HepG2 (cell line): ENCODE measurements at regions not wholly inside any gene's neighbourhood (a gene's known extent, or its start where the extent isn't known, plus 50 kb on each side); places are given as distances from the start of the nearest gene placed in this dataset.

Experiments
- ATAC-seq: fragments of 200-7000 bp; cut with Tn5 transposase; 3 replicates; pipeline ENCODE4 v1.9.1; 2020; ENCODE audit warnings: mild to moderate bottlenecking, moderate library complexity
- BruUV-seq: library from RNA; stranded (reverse); fragments of 400-500 nt; replicated peaks from 2 replicates; lab custom pipeline; 2021; lab: Mats Ljungman, UMichigan
- CTCF ChIA-PET: fragments of 300-600 bp; formaldehyde crosslinking; extraction: SDS; loops from one replicate; lab custom pipeline; 2021; ENCODE audit warnings: low total read pairs, inconsistent platforms, low intra/inter-chr PET ratio; lab: Yijun Ruan, JAX
- POLR2A ChIA-PET: fragments of 350-600 bp; sonication (Branson Sonifier 250); formaldehyde crosslinking; loops from one replicate; lab custom pipeline; 2020; ENCODE audit warnings: antibody characterized with exemption, inconsistent platforms; lab: Yijun Ruan, JAX
- DNase-seq: peaks from one replicate; pipeline ENCODE4 v3.0.0-alpha.2; 2015; ENCODE audit warnings: low spot score
- FAIRE-seq: peaks from 3 replicates; lab custom pipeline; 2011; peaks lifted over from hg19 to GRCh38; lab: Jason Lieb, UNC
- H2AFZ ChIP-seq: one replicate; pipeline ENCODE4 v1.6.1; 2011; ENCODE audit warnings: low read length, inconsistent platforms
- H3K27ac ChIP-seq: fragments of 300-600 bp; 3 replicates; pipeline ENCODE4 v1.8.0; 2011; ENCODE audit warnings: mixed run types, mild to moderate bottlenecking, mixed read lengths, low read length, inconsistent platforms; ENCODE audit not compliant: insufficient read depth; ENCODE audit errors: extremely low read length
- H3K27me3 ChIP-seq, 2 experiments: fragments of 200-600 bp in 1 of 2; 2 replicates in 1 of 2; 3 replicates in 1 of 2; pipeline versions ENCODE4 v1.6.0 to v1.8.0; 2011; ENCODE audit warnings: low read length in 2 of 2, mild to moderate bottlenecking in 2 of 2, moderate library complexity in 2 of 2, inconsistent platforms in 1 of 2; ENCODE audit not compliant: insufficient read depth in 2 of 2, control insufficient read depth in 1 of 2
- H3K36me3 ChIP-seq, 2 experiments: fragments of 200-600 bp in 1 of 2; replicated peaks in 1 of 2; 2 replicates in 1 of 2; 3 replicates in 1 of 2; pipeline versions ENCODE4 v1.5.1 to v1.8.0; 2011; ENCODE audit warnings: low read length in 2 of 2, inconsistent platforms in 1 of 2; ENCODE audit not compliant: insufficient read depth in 2 of 2, control insufficient read depth in 1 of 2
- H3K4me1 ChIP-seq: 2 replicates; pipeline ENCODE4 v1.5.1; 2012; ENCODE audit warnings: low read length, inconsistent platforms; ENCODE audit not compliant: insufficient read depth
- H3K4me2 ChIP-seq: 2 replicates; pipeline ENCODE4 v1.6.0; 2011; ENCODE audit warnings: low read depth, low read length, inconsistent platforms
- H3K4me3 ChIP-seq, 3 experiments: fragments of 200-600 bp in 1 of 3; sonication (generic), shearing (Covaris generic) in 1 of 3; replicated peaks in 1 of 3; 2 replicates each; pipeline ENCODE4 v1.5.1; 2011 to 2016; ENCODE audit warnings: low read length in 3 of 3, inconsistent platforms in 2 of 3, low read depth in 2 of 3, mild to moderate bottlenecking in 2 of 3, control low read depth in 1 of 3, mixed read lengths in 1 of 3; ENCODE audit not compliant: insufficient read depth in 1 of 3
- H3K79me2 ChIP-seq: one replicate; pipeline ENCODE4 v1.6.1; 2011; ENCODE audit warnings: low read length, inconsistent platforms; ENCODE audit not compliant: insufficient read depth
- H3K9ac ChIP-seq: 2 replicates; pipeline ENCODE4 v1.6.0; 2011; ENCODE audit warnings: mild to moderate bottlenecking, low read depth, low read length, inconsistent platforms; ENCODE audit not compliant: insufficient read depth
- H3K9me3 ChIP-seq: 2 replicates; pipeline ENCODE4 v1.5.1; 2012; ENCODE audit warnings: mild to moderate bottlenecking, low read length
- H4K20me1 ChIP-seq: 2 replicates; pipeline ENCODE4 v1.6.0; 2011; ENCODE audit warnings: inconsistent platforms, mild to moderate bottlenecking, low read length, moderate library complexity; ENCODE audit not compliant: insufficient read depth
- AGO2 ChIP-seq: fragments of 200-400 bp; formaldehyde crosslinking; optimal IDR thresholded peaks from 2 replicates; pipeline ENCODE3; 2017; ENCODE audit warnings: mild to moderate bottlenecking, low read depth, low read length, moderate library complexity
- IKZF4 ChIP-seq: sonication (generic); formaldehyde crosslinking; IDR thresholded peaks from 2 replicates; pipeline ENCODE4 v1.5.1; 2020; ENCODE audit warnings: borderline replicate concordance, mild to moderate bottlenecking, low read depth, missing genetic modification reagents; ENCODE audit errors: not compliant biosample characterization
- SAP130 ChIP-seq: IDR thresholded peaks from 2 replicates; pipeline ENCODE4 v1.6.1; 2016; ENCODE audit warnings: low read depth
- SP5 ChIP-seq: IDR thresholded peaks from 2 replicates; pipeline ENCODE4 v1.6.1; 2016; ENCODE audit warnings: low read depth, borderline replicate concordance
- TOPORS ChIP-seq: sonication (generic); formaldehyde crosslinking; IDR thresholded peaks from 2 replicates; pipeline ENCODE4 v1.8.0; 2023; ENCODE audit warnings: mild to moderate bottlenecking, missing genetic modification reagents
- YY1 ChIP-seq: IDR thresholded peaks from 2 replicates; pipeline ENCODE4 v1.6.1; 2011; ENCODE audit warnings: low read length, low read depth, moderate library complexity, mild to moderate bottlenecking; ENCODE audit not compliant: insufficient read depth, insufficient replicate concordance
- ZNF296 ChIP-seq: sonication (generic); formaldehyde crosslinking; conservative IDR thresholded peaks from 2 replicates; pipeline ENCODE4 v1.5.0; 2020; ENCODE audit warnings: mild to moderate bottlenecking, missing genetic modification reagents
- WGBS: methylation state at CpG from one replicate; pipeline ENCODE4 v1.1.6; 2017; ENCODE audit warnings: low lambda C conversion rate; 5-methylcytosine and 5-hydroxymethylcytosine counted together
- in situ Hi-C: cut with HindIII; loops from 2 replicates; pipeline ENCODE4 v1.10.0; 2017; ENCODE audit warnings: low pct_unique_long_range_greater_than_20kb; ENCODE audit not compliant: extremely low pct_ligation_motif_present
- intact Hi-C: fragments of 100-400 bp; cut with micrococcal nuclease; formaldehyde crosslinking; loops from one replicate; pipeline ENCODE4 v1.10.0; 2022; ENCODE audit not compliant: unreplicated experiment
- TF ChIP-seq, protein P1 (sequence below): sonication (generic); formaldehyde crosslinking; IDR thresholded peaks from 2 replicates; pipeline ENCODE4 v1.4.0; 2020; ENCODE audit warnings: missing genetic modification reagents

DNA sequence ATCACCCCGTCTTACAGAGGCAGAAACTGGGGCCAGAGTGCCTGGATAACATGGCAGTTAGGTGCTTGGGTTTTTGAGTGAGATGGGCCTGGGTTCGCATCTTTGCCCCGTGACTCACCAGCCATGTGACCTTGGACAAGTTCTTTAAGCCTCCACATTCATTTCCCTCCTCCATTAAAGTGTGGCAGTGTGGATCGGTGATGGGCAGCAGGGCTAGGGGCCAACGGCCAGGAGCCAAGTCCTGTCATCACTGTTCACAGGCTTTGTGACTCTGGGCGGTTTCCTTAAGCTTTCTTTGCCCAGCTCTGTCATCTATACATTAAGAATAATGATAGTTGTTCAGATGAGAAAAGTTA is 85.5 kb upstream of the PMEPA1 start (continued):
- TF ChIP-seq, protein P1, sequence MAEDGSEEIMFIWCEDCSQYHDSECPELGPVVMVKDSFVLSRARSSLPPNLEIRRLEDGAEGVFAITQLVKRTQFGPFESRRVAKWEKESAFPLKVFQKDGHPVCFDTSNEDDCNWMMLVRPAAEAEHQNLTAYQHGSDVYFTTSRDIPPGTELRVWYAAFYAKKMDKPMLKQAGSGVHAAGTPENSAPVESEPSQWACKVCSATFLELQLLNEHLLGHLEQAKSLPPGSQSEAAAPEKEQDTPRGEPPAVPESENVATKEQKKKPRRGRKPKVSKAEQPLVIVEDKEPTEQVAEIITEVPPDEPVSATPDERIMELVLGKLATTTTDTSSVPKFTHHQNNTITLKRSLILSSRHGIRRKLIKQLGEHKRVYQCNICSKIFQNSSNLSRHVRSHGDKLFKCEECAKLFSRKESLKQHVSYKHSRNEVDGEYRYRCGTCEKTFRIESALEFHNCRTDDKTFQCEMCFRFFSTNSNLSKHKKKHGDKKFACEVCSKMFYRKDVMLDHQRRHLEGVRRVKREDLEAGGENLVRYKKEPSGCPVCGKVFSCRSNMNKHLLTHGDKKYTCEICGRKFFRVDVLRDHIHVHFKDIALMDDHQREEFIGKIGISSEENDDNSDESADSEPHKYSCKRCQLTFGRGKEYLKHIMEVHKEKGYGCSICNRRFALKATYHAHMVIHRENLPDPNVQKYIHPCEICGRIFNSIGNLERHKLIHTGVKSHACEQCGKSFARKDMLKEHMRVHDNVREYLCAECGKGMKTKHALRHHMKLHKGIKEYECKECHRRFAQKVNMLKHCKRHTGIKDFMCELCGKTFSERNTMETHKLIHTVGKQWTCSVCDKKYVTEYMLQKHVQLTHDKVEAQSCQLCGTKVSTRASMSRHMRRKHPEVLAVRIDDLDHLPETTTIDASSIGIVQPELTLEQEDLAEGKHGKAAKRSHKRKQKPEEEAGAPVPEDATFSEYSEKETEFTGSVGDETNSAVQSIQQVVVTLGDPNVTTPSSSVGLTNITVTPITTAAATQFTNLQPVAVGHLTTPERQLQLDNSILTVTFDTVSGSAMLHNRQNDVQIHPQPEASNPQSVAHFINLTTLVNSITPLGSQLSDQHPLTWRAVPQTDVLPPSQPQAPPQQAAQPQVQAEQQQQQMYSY (CRISPR knock-in tag), result no peak
- TF ChIP-seq SAP130 (no peak), YY1 (no peak), AGO2 (no peak)

DNA sequence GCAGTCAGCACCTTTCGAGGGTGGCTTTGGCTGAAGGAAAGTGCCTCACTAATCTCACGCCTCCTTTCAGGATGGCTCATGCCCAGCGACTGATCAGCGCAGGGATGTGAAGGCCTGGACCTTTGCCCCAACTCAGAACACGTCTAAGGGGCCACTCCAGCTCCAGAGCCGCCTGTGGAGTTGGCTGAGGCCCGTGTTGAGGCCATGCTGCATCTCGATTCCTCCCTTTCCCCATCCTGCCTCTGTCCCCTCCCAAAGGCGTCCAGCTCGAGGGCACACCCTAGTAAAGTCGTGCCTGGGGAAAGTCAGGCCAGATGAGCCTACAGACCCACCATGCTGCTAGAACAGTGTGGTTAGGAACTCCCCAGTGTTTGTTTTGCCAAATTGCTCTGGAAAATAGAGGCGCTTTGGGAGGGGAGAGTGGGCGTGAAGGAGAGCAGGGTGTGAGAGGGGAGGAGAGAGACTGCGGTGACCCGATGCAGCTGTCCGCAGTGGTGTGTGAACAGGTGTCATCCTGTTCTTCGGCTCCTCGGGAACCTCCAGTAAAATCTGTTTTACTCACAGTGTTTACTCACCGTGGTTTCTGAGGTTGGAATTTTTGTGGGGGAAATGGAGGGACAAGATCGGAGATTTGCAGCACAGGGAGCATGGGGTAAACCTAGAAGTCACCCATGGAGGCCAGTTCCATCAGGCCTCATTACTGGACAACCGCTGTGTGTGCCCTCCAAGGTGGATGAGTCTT is 85.0 kb upstream of the PMEPA1 start:
- ATAC-seq (peak; percentile 20; the same call in 2 of the 3 replicates), FAIRE-seq (no peak), DNase-seq (no peak)
- Histone ChIP-seq H3K4me2 (no peak overlapping the region), H3K27me3 (peaks cover 5 to 58% of the 10 kb centered on the region in 2 experiments), H3K9me3 (no peaks in the 10 kb centered on the region), H3K9ac (no peak overlapping the region), H3K4me3 (no peak overlapping the region), H3K4me1 (peaks cover 8% of the 10 kb centered on the region; the same call in 1 of the 2 replicates), H2AFZ (no peak overlapping the region), H4K20me1 (no peaks in the 10 kb centered on the region), H3K36me3 (no peaks in the 10 kb centered on the region), H3K27ac (no peak overlapping the region), H3K79me2 (no peaks in the 10 kb centered on the region)
- ChIA-PET CTCF (no interaction called here), POLR2A (no interaction called here)
- in situ Hi-C loops, result no loop called here
- BruUV-seq, result no TSS peak
- no peak for TF ChIP-seq IKZF4 (CRISPR knock-in tag)
- TF ChIP-seq SP5 (CRISPR knock-in tag), result no peak
- no peak for TF ChIP-seq TOPORS (CRISPR knock-in tag)
- TF ChIP-seq ZNF296, result no peak
- intact Hi-C loops, result no loop called here
- WGBS, result 24% methylated on average over 16 of the region's 21 CpGs
